ENCODE measurements at regions not wholly inside any gene's neighbourhood (a gene's known extent, or its start where the extent isn't known, plus 50 kb on each side); places are given as distances from the start of the nearest gene placed in this dataset.

- Mint-ChIP-seq H3K27ac (no peak overlapping the region), H3K4me3 (no peak overlapping the region), H3K9me3 (peaks cover 4% of the 10 kb centered on the region), H3K4me1 (peaks cover 4% of the 10 kb centered on the region), H3K36me3 (ENCODE audit: low read depth) (no peaks in the 10 kb centered on the region), H3K27me3 (peaks cover 10% of the 10 kb centered on the region)
- no peak for ATAC-seq (replicated peaks)
Observed at GRCh38 chr20:48236000-48236970, 451.0 kb upstream of the SULF2 start.

- Mint-ChIP-seq H3K4me3 (no peak overlapping the region), H3K9me3 (peaks cover 4% of the 10 kb centered on the region), H3K27ac (no peak overlapping the region)
Observed at GRCh38 chr20:48234951-48235350, 449.7 kb upstream of the SULF2 start.

GRCh38 chr20:48231253-48231930 is 446.1 kb upstream of the SULF2 start:
- no peak for ATAC-seq (replicated peaks)
- Mint-ChIP-seq H3K27me3 (peaks cover 10% of the 10 kb centered on the region), H3K4me3 (no peak overlapping the region), H3K9me3 (peaks cover 4% of the 10 kb centered on the region), H3K27ac (no peak overlapping the region), H3K4me1 (peaks cover 4% of the 10 kb centered on the region), H3K36me3 (ENCODE audit: low read depth) (no peaks in the 10 kb centered on the region)

More at GRCh38 chr20:48234951-48235350, 449.7 kb upstream of the SULF2 start:
- H3K36me3 Mint-ChIP-seq (ENCODE audit: low read depth): no peaks in the 10 kb centered on the region
- peaks cover 7% of the 10 kb centered on the region for H3K27me3 Mint-ChIP-seq
- peaks cover 4% of the 10 kb centered on the region for H3K4me1 Mint-ChIP-seq
- ATAC-seq (replicated peaks): no peak

- H3K36me3 Mint-ChIP-seq (ENCODE audit: low read depth): no peaks in the 10 kb centered on the region
- ATAC-seq (replicated peaks): no peak
- H3K4me1 Mint-ChIP-seq: peaks cover 4% of the 10 kb centered on the region
- H3K4me3 Mint-ChIP-seq: no peak overlapping the region
- H3K27me3 Mint-ChIP-seq: peaks cover 11% of the 10 kb centered on the region
- peaks cover 4% of the 10 kb centered on the region for H3K9me3 Mint-ChIP-seq
- H3K27ac Mint-ChIP-seq: no peak overlapping the region
Observed at GRCh38 chr20:48230216-48230615, 444.9 kb upstream of the SULF2 start.

- Mint-ChIP-seq H3K27me3 (peaks cover 19% of the 10 kb centered on the region), H3K36me3 (ENCODE audit: low read depth) (no peaks in the 10 kb centered on the region), H3K4me1 (no peaks in the 10 kb centered on the region), H3K27ac (no peak overlapping the region), H3K4me3 (no peak overlapping the region), H3K9me3 (no peaks in the 10 kb centered on the region)
- ATAC-seq (replicated peaks): no peak
Observed at GRCh38 chr20:48227381-48227780, 442.1 kb upstream of the SULF2 start.

- Mint-ChIP-seq H3K36me3 (ENCODE audit: low read depth) (no peaks in the 10 kb centered on the region), H3K27ac (no peak overlapping the region), H3K27me3 (peaks cover 19% of the 10 kb centered on the region), H3K9me3 (no peaks in the 10 kb centered on the region), H3K4me3 (no peak overlapping the region), H3K4me1 (no peaks in the 10 kb centered on the region)
- no peak for ATAC-seq (replicated peaks)
Observed at GRCh38 chr20:48226642-48227041, 441.4 kb upstream of the SULF2 start.

- Mint-ChIP-seq H3K9me3 (no peaks in the 10 kb centered on the region), H3K27ac (no peak overlapping the region), H3K4me1 (no peaks in the 10 kb centered on the region), H3K27me3 (peaks cover 19% of the 10 kb centered on the region), H3K36me3 (ENCODE audit: low read depth) (no peaks in the 10 kb centered on the region), H3K4me3 (no peak overlapping the region)
- no peak for ATAC-seq (replicated peaks)
Observed at GRCh38 chr20:48224533-48225050, 439.3 kb upstream of the SULF2 start.

- Mint-ChIP-seq H3K36me3 (ENCODE audit: low read depth) (no peaks in the 10 kb centered on the region), H3K4me1 (no peaks in the 10 kb centered on the region), H3K4me3 (no peak overlapping the region), H3K9me3 (no peaks in the 10 kb centered on the region), H3K27ac (no peak overlapping the region), H3K27me3 (peaks cover 21% of the 10 kb centered on the region)
- no peak for ATAC-seq (replicated peaks)
Observed at GRCh38 chr20:48223715-48224114, 438.4 kb upstream of the SULF2 start.

GRCh38 chr20:48222595-48223180 is 437.4 kb upstream of the SULF2 start:
- Mint-ChIP-seq H3K4me1 (no peaks in the 10 kb centered on the region), H3K36me3 (ENCODE audit: low read depth) (no peaks in the 10 kb centered on the region), H3K27me3 (peaks cover 21% of the 10 kb centered on the region), H3K27ac (no peak overlapping the region), H3K4me3 (no peak overlapping the region), H3K9me3 (no peaks in the 10 kb centered on the region)
- ATAC-seq (replicated peaks): no peak

- Mint-ChIP-seq H3K27me3 (peaks cover 13% of the 10 kb centered on the region), H3K27ac (no peak overlapping the region), H3K9me3 (no peaks in the 10 kb centered on the region), H3K4me3 (no peak overlapping the region), H3K36me3 (ENCODE audit: low read depth) (no peaks in the 10 kb centered on the region), H3K4me1 (no peaks in the 10 kb centered on the region)
- ATAC-seq (replicated peaks): no peak
Observed at GRCh38 chr20:48220033-48220633, 434.9 kb upstream of the SULF2 start.

- no peak for ATAC-seq (replicated peaks)
- H3K4me1 Mint-ChIP-seq: no peaks in the 10 kb centered on the region
- no peak overlapping the region for H3K27ac Mint-ChIP-seq
- no peak overlapping the region for H3K4me3 Mint-ChIP-seq
- H3K36me3 Mint-ChIP-seq (ENCODE audit: low read depth): no peaks in the 10 kb centered on the region
- H3K9me3 Mint-ChIP-seq: no peaks in the 10 kb centered on the region
- H3K27me3 Mint-ChIP-seq: peaks cover 14% of the 10 kb centered on the region
Observed at GRCh38 chr20:48219306-48219705, 434.0 kb upstream of the SULF2 start.

- Mint-ChIP-seq H3K4me1 (no peaks in the 10 kb centered on the region), H3K27ac (no peak overlapping the region), H3K4me3 (no peak overlapping the region), H3K36me3 (ENCODE audit: low read depth) (no peaks in the 10 kb centered on the region), H3K27me3 (peaks cover 5% of the 10 kb centered on the region), H3K9me3 (no peaks in the 10 kb centered on the region)
- ATAC-seq (replicated peaks): no peak
Observed at GRCh38 chr20:48217190-48217589, 431.9 kb upstream of the SULF2 start.

GRCh38 chr20:48215536-48215935 is 430.3 kb upstream of the SULF2 start:
- Mint-ChIP-seq H3K27ac (no peak overlapping the region), H3K36me3 (ENCODE audit: low read depth) (no peaks in the 10 kb centered on the region), H3K4me1 (no peaks in the 10 kb centered on the region), H3K4me3 (no peak overlapping the region), H3K9me3 (no peaks in the 10 kb centered on the region), H3K27me3 (peaks cover 8% of the 10 kb centered on the region)
- no peak for ATAC-seq (replicated peaks)

- Mint-ChIP-seq H3K4me3 (no peak overlapping the region), H3K27ac (no peak overlapping the region), H3K27me3 (peaks cover 8% of the 10 kb centered on the region), H3K4me1 (no peaks in the 10 kb centered on the region), H3K36me3 (ENCODE audit: low read depth) (no peaks in the 10 kb centered on the region), H3K9me3 (no peaks in the 10 kb centered on the region)
- no peak for ATAC-seq (replicated peaks)
Observed at GRCh38 chr20:48214601-48215000, 429.3 kb upstream of the SULF2 start.

Measured in activated T-helper 17 cell treated with anti-CD3 and anti-CD28 coated beads, Interleukin-2, amount 50 U/mL, for 72 hours (primary cell).